ENCODE measurements at regions not wholly inside any gene's neighbourhood (a gene's known extent, or its start where the extent isn't known, plus 50 kb on each side); places are given as distances from the start of the nearest gene placed in this dataset.
A peak's percentile ranks its signal among the peaks of the same experiment; 100 is the strongest.

DNA sequence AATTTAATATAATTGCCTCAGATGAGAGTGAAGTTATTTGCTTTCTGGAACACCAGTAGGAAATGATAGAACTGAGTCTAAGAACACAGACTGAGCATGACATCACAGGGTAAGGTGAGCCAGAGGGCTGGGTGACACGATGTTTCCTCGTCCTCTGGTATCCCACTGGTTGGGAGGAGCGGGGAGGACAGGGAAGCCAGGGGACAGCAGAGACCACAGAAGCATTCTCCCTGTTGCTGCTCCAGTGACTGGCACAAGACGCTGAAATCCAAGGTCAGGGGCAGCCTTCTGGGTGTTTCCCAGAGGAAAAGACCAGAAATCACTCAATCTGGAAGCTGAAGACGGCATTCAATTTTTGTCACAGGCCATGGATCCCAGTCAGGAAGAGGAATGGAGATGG, 363.4 kb upstream of the SOX11 start:
- DNase-seq (ENCODE audit: low read depth, low spot score), result no peak

DNA sequence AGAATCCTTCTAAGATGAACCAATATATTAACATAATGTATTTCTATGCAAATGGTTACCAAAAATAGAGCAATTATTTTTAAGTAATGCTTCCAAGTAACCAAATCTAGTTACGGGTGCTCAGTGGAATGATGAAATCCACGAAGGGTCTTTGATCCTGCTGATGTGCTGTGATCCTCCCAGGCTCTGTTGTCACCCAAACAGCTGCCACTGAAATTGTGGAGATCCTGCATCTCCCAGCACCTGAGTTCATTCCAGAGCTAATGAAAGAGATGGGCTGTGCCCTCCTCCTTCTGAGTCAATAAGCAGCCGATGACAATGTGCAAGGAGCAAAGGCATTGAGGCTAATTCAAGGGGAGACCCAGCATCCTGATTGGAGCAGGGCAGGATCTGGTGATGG, 362.4 kb upstream of the SOX11 start:
- DNase-seq (ENCODE audit: low read depth, low spot score), result no peak

DNA sequence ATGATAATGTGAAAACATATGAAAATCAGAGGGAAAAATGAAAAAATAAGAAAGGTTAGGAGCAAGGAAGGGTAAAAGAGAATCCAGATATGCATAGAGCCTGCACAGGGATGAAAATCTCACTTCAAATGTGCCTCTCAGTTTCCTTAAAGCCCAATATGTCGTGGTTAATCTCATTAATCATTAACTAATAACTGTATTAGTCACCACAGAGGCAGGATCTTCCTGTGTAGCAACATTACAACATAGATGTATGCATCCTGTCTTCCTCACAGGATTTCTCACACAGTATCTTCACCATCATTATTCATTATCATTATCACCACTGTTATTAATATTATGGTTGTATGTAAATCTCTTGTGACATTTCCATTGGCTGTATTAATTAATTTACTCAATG, 361.2 kb upstream of the SOX11 start:
- no peak for DNase-seq (ENCODE audit: low read depth, low spot score)

DNA sequence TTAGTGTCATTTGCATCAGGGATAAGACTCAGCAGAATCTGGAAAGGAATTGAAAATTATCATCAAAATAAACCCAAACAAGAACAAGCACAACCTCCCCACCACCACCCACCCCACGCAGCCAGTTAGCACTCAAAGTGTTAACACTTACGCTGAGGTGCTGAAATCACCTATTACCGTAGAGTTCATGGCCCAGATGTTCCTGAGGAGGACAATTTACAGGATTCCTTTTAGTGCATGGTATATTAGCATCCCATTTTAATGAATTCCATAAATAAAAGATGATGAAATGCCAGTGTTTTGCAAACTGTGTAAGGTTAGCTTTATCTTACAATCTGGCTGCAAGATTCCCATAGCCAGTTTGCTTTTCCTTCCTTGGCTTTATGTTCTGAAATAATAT, 359.3 kb upstream of the SOX11 start:
- DNase-seq (ENCODE audit: low read depth, low spot score), result no peak

DNA sequence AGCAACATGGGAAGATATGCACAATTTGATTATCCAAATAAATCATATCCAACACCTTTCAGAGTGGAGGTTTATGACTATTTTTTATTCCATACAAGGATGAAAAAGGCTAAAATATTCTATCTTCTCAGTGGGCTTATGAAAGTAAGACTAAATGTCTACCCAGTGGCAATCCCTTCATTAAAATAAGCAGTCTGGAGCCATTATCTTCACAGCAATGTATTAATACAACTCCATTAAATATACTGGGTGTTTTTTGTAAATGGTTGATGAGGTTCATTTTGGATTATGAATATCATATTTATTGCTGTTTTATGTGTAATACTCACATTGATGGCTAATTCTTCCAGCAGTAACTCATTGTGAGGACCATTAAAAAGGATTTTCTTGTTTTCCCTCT, 352.7 kb upstream of the SOX11 start:
- no peak for DNase-seq (ENCODE audit: low read depth, low spot score)

DNA sequence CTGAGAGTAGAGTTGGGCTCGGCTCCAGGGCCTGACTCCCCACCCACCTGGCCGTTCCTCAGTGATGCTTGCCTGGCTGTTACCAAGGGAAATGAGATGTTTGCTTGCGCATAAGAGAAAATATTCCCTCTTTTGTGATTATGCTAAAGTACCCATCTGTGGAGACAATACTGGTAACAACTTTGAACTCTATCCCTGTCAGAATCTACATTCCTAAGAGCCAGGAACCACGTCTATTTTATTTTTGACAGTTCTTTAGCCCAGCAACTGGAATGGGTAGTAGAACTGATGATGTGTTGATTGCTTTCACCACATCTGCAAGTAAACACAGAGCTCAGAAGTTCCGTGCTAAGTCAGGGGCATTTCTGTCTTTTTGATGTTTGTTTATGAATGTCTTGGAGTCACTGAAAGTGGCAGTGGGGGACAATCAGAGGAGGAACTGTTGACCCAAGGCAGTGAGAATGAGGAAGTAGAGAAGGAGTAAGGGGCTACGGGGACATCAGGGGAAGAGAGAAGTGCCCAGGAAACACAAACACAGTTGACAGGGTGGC, 348.3 kb upstream of the SOX11 start:
- no peak for DNase-seq (ENCODE audit: low read depth, low spot score)

DNA sequence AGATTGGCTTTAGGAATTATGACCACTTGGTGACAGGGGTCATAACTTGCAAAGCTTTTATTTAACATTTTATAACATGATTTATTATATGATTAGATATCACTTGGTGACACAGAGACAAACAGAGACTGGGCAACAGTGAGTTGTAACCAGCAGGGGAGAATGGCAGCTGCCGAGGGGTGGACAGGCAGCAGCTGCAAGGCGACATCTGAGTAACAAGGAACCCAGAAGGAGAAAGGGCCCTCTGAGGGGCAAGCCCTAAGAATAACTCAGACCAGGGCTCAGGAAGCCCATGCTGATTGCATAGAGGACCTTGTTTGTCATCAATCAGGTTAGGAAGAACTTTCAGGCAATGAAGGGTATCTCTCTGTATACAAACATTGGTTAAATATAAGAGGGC, 339.9 kb upstream of the SOX11 start:
- DNase-seq (ENCODE audit: low read depth, low spot score), result no peak

DNA sequence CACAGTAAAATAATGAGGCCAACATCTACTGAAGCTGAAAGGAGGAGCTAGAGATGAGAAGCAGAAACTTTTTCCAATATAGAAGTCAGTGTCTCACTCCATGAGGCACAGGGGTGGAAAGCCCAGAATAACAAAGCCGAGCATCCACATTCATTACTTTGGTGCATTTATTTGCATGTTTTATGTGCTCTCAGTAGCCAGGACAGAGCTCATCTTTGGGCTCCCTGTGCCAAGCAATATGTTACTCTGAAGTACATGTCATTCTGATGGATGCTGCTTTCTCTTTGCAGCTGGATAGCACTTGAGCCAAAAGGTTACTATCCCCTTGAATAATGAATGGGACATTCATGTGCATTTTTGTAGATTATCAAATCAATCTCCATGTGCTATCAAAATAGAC, 338.6 kb upstream of the SOX11 start:
- no peak for DNase-seq (ENCODE audit: low read depth, low spot score)

DNA sequence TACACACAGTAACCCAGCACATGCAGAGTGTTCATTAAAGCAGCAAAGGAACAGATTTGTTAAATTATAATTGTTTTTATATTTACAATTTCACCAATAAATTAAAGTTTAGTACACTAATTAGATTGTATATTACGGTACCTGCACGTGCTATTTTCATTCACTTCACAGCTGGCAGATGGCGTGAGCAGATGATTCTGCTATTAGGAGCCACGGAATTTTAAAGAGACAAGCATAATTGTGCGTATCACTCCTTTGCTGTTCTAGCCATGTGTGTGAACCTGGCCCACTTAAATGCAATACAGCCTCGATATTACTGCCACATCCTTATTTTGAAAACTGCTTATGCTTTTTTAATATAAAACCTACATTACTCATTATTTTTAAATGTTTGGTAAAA, 332.8 kb upstream of the SOX11 start:
- no peak for DNase-seq (ENCODE audit: low read depth, low spot score)

DNA sequence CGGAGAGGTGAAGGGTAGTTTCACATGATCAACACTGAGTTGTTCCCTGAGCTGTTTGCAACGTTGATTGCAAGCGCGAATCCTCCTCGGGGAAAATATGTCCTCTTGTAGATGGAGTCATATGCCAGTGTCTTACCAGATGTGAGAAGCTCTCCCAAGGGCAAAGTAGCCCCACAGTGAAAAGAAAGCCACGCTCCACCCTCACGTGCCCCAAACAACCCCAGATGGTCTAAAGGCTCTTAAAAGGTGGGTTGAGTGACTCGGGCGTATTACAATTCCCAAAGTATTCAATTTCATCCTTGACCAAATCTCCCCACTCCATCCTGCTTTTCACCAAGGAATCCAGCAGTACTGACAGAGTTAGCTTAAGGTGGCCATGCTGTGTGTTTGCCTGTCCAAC, 332.1 kb upstream of the SOX11 start:
- no peak for DNase-seq (ENCODE audit: low read depth, low spot score)

DNA sequence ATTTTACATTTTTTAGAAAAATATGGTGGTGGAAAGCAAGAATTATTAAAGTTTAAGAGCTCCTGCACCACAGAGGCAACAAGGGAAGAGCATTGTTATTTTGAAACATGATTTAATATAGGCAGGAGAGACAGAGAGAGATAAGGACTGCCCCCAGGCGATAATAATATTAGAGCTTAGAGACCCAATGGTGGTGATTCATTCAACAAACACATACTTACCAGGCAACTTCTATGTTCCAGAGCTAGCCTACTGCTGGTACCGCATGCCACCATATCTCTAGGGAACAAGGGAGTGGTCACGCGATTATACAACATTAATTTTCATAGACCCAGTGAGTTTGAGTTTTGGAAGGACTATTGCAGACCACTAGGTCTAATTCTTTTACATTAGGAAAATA, 327.8 kb upstream of the SOX11 start:
- DNase-seq (ENCODE audit: low read depth, low spot score), result no peak

DNA sequence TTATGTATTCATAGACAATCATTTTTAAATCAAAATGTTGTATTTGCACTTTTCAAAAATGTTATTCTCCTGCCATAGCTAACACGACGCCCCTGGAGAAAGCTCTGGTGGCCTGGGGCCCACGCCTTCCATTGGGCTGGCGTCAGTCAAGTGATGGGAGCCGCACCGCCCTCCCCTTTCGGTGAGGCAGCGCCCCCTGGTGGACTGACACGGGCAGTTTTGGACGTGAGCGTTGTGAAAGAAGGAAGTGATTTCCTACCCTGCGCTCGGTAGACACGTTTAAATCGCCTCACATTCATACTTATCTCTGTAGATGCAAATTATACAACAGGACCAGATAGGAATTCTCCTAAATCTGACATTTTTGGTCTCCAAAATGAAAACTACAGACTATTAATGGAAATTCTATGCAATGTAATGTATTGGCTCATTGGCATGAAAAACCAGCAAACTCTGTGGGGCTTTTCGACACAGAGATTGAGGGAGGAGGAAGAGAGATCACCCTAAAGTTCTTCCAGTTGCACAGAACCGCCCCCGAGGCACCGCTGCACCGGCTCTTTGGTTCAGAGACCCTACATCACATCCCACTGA, 326.2 kb upstream of the SOX11 start:
- peak; percentile 32 for DNase-seq (ENCODE audit: low read depth, low spot score)

DNA sequence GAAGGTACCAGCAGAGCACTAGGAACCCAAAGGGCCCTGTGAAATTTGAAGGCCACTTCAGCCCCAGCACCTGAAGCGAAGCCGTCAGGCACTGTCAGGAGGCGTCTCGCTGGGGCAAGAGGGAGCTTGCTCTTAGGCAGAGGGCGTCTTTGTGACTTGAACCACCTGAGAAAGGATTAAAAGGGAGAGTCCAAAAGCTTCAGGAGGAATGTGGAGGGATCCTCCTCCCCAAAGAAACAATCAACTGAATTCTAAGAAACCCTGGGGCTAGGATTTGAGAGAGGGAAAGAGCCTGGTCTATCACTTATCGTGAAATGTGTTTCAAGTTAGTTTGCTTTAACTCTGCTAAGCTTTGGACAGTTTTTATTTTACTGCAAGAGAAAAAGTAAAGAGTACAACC, 324.9 kb upstream of the SOX11 start:
- no peak for DNase-seq (ENCODE audit: low read depth, low spot score)

DNA sequence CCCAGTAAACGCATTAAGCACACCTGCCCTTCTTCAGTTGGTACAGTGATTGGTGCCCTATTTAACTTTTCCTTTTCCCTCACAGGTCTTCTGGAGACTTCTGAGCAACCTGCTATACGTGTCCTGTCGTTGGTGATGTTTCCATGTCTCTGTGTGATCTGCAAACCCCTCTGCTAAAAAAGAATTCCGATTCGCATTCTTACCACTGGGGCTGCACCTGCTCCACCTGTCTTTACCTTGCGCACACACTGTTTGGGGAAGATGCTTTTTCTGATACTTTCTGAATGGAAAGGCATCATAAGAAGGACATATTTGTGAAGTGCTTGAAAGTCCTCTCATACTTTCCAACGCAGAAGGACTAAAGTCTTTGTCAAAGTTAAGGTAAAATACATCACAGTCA, 323.9 kb upstream of the SOX11 start:
- no peak for DNase-seq (ENCODE audit: low read depth, low spot score)

DNA sequence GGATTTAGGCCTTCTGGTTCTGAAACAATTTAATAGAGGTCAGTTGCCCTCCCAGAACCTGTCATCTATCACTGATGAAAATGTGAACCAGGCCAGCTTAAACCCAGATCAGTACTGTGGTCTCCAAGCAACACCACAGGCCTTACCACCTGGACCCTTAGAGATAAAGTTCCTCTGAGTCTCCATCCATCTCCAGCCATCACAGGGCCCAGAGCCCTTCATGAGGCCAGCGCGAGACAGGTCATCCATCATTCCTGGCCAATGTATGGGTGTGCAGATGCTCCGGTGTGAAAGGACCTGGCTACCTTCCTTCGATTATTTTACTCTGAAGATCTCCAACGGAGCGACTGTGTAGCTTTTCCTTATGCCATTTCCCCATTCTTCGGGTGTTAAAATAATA, 322.7 kb upstream of the SOX11 start:
- DNase-seq (ENCODE audit: low read depth, low spot score), result no peak

DNA sequence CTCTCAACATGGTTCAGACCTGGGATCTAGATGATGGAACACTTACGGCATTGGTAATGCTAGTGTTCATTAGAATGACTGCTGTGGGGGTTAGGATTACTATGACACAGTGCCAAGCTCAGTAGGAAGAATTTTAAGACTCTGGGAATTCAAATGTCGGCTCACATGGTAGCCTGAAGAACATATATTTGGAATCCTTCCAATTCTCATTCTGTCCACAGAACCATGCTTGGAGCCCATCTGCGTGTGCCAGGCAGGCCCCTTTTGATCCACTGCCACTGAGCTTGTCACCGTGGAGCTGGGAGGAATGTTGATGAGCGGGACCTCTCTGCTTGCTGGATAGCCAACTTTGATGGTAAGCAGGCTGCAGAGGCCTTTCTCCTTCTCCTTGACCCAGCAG, 322.0 kb upstream of the SOX11 start:
- no peak for DNase-seq (ENCODE audit: low read depth, low spot score)

DNA sequence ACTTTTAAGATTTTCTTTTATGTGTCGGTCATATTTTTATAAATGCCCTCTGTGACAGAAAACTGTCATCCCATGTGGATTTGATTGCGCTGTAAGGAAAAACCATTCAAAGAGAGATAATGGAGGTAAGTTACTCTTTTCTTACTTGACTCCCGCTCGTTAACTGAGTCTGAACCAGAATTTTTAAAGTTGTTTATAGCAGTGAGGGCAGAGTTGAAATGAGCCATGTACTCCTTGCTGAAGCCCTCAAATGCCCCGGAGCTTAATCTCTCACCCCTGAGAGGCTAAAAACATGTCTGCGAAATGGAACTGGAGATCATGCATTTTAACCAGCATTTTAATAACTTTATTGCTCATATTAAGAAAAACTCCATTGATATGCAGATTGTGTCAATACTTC, 320.0 kb upstream of the SOX11 start:
- DNase-seq (ENCODE audit: low read depth, low spot score), result no peak

DNA sequence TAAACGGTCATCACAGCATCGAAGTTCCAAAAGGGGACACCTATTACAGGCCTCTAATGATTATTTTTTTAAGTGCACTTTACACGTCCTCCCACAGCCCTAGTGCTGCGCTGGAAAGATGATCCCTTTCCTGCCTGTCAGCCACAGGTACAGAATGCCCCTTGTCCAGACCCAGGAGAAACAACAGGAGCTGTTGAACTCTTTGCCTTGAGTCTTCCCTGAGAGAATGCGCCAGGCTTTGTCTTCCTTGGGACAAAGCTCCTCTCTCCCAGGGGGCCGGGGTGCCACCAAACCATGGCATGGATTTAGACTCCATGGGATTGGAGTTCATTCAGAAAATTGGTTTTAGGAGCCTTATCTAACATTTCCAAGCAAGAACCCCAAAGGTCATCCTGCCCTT, 319.0 kb upstream of the SOX11 start:
- DNase-seq (ENCODE audit: low read depth, low spot score), result peak; percentile 18

DNA sequence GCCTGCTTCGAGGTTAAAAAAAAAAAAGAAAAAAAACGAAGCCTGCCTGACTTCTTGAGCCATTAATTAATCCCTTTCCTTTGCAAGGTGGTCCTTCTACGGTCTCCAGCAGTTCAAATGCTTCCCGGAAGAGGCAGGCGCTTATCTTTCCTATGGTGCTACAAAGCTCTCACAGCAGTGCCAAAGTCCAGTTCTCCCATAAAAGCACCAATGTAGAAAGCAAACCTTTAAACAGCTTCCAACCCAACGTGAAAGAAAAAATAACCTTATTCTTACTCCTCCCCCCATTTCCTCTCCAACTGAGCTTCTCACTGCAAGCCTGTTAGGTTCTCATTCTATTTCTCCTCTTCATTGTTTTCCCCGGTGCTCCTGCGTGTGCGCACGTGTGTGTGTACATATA, 317.4 kb upstream of the SOX11 start:
- DNase-seq (ENCODE audit: low read depth, low spot score), result no peak

DNA sequence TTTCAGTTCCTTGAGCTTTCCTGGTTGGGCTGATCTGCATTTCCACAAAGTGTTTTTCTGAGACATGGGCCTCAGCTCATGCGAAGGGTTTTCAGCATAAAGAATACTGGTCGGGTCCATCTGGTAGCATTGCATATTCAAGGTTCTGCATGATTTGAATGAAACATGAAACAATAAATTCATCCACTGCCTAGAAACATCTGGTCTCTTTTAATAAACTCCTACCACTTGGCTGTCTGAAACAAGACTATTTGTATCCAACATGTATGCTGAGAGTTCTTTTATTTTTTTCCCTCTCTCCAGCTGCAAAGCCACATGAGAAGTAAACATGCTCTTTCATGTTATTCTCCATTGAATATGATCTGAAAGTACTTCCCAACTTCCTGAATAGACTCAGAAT, 314.9 kb upstream of the SOX11 start:
- DNase-seq (ENCODE audit: low read depth, low spot score), result no peak

DNA sequence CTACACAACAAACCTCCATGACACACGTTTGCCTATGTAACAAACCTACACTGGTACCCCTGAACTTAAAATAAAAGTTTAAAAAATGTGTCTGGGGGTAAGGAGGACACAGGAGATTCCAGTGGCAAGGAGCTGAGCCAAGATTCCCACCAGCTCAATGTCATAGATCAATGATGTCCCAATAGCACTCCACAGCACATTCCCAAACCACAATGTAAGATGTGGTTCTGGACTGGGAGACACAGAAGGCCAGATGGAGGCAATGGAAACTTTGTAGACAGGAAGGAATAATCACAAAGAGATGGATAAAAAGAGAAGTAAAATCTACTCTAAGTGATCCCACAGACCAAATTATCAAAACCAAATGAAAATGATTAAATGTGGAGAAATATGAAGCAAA, 312.4 kb upstream of the SOX11 start:
- no peak for DNase-seq (ENCODE audit: low read depth, low spot score)

DNA sequence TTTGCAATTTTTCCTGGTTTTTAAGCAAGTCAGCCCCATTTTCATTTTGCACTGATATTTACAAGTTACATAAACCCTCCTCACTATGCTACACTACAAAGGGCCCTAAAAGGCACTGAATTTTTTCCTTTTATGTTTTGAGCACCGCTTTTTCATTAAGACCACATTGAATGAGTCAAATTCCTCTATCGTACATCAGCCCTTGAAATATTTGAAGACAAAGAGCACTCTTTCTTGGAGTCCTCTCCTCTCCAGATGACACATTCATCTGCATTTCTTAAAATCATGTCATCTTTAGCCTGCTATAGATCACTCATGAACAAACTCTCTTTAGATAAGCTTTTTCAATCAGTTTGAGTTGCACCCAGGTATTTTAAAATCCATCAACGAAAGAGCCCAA, 306.6 kb upstream of the SOX11 start:
- no peak for DNase-seq (ENCODE audit: low read depth, low spot score)

DNA sequence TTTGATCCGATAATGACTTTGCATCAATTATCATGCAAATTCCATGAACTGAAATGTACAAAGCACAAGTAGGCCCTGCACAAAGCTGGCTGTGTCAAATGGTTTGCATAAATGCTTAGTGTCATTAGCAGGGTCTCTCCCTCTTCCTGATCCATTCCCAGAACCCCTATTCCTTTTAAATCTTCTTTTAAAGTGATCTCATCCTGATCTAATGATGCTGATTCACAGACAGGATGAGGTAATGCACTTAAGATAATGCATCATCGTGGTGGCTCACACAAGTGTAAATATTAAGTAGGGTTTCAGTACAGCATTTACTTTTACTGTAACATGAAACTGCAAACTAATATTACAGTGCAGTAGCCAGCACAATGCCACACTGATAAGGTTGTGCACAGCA, 304.8 kb upstream of the SOX11 start:
- no peak for DNase-seq (ENCODE audit: low read depth, low spot score)

DNA sequence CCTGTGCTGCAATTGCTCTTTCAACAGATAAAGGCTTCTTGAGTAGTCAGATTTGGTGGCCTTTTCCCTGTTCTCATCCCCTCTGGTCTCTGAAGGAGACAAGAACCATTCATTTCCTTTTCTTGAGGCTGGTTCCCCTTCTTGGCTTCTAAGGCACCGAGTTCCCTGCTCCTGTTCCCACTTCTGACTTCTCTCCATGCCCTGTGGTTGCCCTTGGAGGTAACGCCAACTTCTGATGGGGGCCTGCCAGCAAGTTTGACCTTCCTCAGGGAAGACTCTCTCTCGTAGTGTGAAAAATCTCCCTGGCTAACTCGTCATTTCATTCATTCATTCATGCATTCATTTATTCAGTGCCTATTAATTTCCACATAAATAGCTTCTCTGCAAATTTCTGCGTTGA, 302.4 kb upstream of the SOX11 start:
- no peak for DNase-seq (ENCODE audit: low read depth, low spot score)

Measured in smooth muscle cell of the brain vasculature (primary cell).